WERI-Rb-1 (cell line): ENCODE measurements at regions not wholly inside any gene's neighbourhood (a gene's known extent, or its start where the extent isn't known, plus 50 kb on each side); places are given as distances from the start of the nearest gene placed in this dataset.

Experiments
- DNase-seq: peaks from one replicate; pipeline ENCODE4 v3.0.0-alpha.2; 2020
- H3K27ac ChIP-seq: fragments of 250-450 bp; sonication (Bioruptor Pico); 2 replicates; pipeline ENCODE4 v1.5.1; 2020; ENCODE audit warnings: mild to moderate bottlenecking, moderate library complexity
- H3K27me3 ChIP-seq: fragments of 250-450 bp; sonication (Bioruptor Pico); 2 replicates; pipeline ENCODE4 v1.5.1; 2021; ENCODE audit warnings: mild to moderate bottlenecking, low read depth, moderate library complexity; ENCODE audit not compliant: insufficient read depth, severe bottlenecking
- H3K36me3 ChIP-seq: fragments of 250-450 bp; sonication (Bioruptor Pico); 2 replicates; pipeline ENCODE4 v1.5.1; 2020; ENCODE audit warnings: mild to moderate bottlenecking, moderate library complexity
- H3K4me3 ChIP-seq: 2 replicates; pipeline ENCODE4 v1.5.1; 2011; ENCODE audit warnings: low read depth, mild to moderate bottlenecking, control low read depth, low read length
- H3K9me3 ChIP-seq: fragments of 250-450 bp; sonication (Bioruptor Pico); 2 replicates; pipeline ENCODE4 v1.5.1; 2021; ENCODE audit warnings: mild to moderate bottlenecking, moderate library complexity; ENCODE audit not compliant: severe bottlenecking
- CTCF ChIP-seq: IDR thresholded peaks from 2 replicates; pipeline ENCODE4 v1.5.1; 2011; ENCODE audit warnings: low read depth, mild to moderate bottlenecking, control low read depth, inconsistent platforms, low read length

- Histone ChIP-seq H3K4me3 (no peak overlapping the region), H3K27me3 (no peaks in the 10 kb centered on the region), H3K9me3 (no peaks in the 10 kb centered on the region), H3K27ac (no peak overlapping the region), H3K36me3 (no peaks in the 10 kb centered on the region)
- DNase-seq, result no peak
- no peak for TF ChIP-seq CTCF
Observed at GRCh38 chr6:139597087-139597763, 222.8 kb upstream of the CITED2 start.

GRCh38 chr6:139595183-139595582, 220.7 kb upstream of the CITED2 start:
- no peak for DNase-seq
- TF ChIP-seq CTCF, result no peak
- Histone ChIP-seq H3K4me3 (no peak overlapping the region), H3K27ac (no peak overlapping the region), H3K9me3 (no peaks in the 10 kb centered on the region), H3K27me3 (no peaks in the 10 kb centered on the region), H3K36me3 (no peaks in the 10 kb centered on the region)

GRCh38 chr6:139594333-139594965, 220.0 kb upstream of the CITED2 start:
- DNase-seq, result no peak
- no peak overlapping the region for H3K4me3 ChIP-seq
- TF ChIP-seq CTCF, result no peak
- H3K9me3 ChIP-seq, result no peaks in the 10 kb centered on the region
- H3K27ac ChIP-seq, result no peak overlapping the region
- H3K36me3 ChIP-seq, result no peaks in the 10 kb centered on the region
- H3K27me3 ChIP-seq, result no peaks in the 10 kb centered on the region

- H3K27ac ChIP-seq, result no peak overlapping the region
- TF ChIP-seq CTCF, result no peak
- no peaks in the 10 kb centered on the region for H3K36me3 ChIP-seq
- no peaks in the 10 kb centered on the region for H3K27me3 ChIP-seq
- no peak overlapping the region for H3K4me3 ChIP-seq
- no peak for DNase-seq
- H3K9me3 ChIP-seq, result no peaks in the 10 kb centered on the region
Observed at GRCh38 chr6:139593081-139593480, 218.6 kb upstream of the CITED2 start.

- no peak overlapping the region for H3K27ac ChIP-seq
- no peak for TF ChIP-seq CTCF
- no peak for DNase-seq
- no peak overlapping the region for H3K4me3 ChIP-seq
- no peaks in the 10 kb centered on the region for H3K36me3 ChIP-seq
- H3K27me3 ChIP-seq, result no peaks in the 10 kb centered on the region
- no peaks in the 10 kb centered on the region for H3K9me3 ChIP-seq
Observed at GRCh38 chr6:139592011-139592410, 217.6 kb upstream of the CITED2 start.
